ENCODE measurements at regions not wholly inside any gene's neighbourhood (a gene's known extent, or its start where the extent isn't known, plus 50 kb on each side); places are given as distances from the start of the nearest gene placed in this dataset.

DNA sequence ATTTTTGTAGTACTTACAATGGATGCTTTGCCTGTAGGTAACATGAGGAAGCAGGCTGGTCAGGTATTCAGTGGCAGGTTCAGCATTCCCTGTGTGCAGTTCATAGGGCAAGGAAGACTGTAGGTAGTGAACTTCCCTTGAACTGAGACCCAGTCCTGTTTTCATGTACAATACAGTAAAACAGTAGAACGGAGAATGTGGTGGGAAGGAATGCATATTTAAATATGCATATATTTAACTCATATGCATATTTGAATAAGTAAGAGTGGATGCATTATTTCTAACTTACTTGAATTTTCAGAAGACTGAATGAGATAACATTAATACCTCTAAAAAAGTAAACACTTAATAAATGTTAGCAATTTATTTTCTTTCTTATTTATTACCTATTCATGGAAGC lies 147.6 kb upstream of the FLRT2 start:
- no peak for DNase-seq

DNA sequence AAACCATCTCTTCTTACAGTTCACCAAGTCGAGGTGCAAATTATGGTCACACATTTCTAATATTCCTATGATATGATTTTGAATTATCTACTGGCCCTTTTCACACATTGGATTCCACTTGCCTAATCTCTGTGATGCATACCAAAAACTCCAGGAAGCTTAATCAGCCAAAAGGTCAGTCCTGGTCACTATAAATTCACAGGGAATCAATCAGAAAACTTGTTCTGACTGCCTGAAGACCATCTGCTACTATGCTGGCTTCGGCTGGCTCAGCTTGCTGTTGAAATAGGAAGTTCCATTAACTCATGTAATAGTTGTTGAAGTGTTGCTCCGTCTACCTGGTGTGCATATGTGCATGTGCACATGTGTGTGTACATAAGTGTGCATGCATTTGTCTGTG lies 142.8 kb upstream of the FLRT2 start:
- no peak for DNase-seq

DNA sequence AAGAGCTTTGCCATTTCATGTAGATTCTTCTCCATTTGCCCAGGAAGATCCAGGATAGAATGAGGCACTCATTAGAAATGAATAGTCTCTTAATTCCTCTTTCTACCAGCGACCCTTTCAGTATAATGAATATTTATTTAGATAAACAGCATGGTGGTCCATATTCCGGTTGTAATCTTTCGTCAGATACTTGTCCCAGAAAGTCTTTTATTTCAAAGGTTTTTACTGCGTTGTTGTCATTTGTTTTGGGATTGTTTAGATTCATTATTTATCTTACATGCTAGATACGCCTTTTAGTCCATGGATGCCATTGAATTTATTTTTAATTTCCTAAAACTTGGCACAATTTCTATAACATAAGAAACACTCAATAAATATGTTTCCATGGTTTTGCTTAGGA lies 139.7 kb upstream of the FLRT2 start:
- DNase-seq = no peak

DNA sequence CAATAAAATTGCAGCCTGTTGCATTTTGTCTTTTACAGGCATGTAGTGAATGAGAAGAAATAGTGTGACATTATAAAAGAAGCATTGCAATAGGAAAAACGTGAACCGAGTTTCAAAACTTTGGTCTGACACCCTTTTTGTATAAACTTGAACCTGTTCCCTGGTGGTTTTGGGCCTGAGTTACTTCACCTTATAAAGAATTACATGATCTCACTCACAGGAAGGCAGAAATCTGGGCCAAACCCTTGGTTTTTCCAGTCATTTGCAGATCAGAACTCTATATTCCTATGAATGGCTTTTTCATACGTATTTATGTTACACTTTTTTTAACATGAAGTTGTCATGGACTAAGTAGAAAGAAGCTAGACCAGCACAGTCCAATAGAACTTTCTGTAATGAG lies 138.5 kb upstream of the FLRT2 start:
- DNase-seq = no peak

DNA sequence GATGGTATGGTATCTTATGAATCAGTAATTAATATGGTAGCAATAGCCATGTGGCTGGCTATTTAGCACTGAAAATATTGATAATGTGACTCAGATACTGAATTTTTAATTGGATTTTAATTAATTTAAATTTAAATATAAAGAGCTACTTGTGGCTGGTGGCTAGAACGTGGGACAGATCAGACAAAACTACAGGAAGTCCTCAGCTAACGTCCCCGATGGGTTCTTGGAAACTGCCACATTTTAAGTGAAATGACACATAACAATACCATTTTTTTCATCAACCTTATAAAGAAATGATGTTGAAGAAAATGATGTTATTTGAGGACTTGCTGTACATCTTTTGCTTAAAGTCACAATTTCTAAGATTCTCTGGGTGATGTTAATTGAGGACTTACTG lies 138.1 kb upstream of the FLRT2 start:
- no peak for DNase-seq

DNA sequence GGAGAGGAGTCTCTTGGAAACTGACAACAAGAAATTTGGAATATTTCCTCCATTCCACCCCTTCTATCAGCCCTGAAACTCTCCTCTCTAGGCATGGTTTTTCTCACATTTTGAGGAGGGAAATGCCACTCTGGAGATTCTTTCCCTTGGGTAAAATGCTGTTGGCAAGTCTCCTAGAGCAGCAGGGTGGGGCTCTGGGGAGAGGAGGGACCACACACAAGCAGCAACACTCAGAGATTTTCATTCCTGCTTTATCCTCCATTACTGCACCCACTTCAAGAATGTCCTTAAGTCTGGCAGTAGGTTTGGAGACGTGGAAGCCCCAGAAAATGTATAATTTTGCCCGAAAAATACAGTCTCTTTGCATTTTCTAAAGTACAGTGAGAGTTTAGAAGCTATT lies 130.8 kb upstream of the FLRT2 start:
- no peak for DNase-seq

DNA sequence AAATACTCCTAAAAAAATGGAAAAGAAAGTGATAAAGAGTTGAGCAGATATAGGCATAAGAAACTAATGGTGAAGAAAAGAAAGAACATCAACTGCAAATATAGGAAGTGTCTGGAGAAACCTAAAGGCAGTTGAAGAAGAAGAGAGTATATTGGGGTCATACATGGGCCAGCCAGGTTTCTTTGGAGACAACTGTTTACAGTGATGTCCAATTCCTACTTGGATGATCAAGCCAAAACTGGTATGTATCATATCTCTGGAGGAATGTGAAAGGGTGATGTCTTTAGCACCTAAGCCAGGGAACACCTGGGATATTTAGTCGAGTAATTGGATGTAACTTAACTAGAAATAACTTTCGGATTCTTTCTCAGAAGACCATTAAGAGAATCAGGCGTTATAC lies 129.3 kb upstream of the FLRT2 start:
- no peak for DNase-seq

DNA sequence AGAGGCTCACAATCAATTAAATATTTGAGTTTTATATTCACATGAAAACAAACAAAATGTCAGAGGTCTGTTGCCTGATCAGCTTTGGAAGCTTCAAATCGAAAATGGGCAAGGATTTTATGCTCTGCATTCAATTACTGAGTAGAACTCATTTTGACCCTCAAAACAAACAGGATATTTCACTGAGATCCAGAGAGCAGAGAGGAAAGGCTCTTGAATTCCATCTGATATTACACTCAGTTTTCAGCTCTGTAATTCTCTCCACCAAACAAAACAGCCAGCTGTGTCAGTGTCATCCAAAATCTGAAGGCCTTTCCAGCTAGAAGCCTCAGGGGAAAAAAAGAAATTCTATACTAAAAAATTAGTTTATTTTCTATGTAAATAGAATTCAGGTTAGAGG lies 128.6 kb upstream of the FLRT2 start:
- DNase-seq = no peak

DNA sequence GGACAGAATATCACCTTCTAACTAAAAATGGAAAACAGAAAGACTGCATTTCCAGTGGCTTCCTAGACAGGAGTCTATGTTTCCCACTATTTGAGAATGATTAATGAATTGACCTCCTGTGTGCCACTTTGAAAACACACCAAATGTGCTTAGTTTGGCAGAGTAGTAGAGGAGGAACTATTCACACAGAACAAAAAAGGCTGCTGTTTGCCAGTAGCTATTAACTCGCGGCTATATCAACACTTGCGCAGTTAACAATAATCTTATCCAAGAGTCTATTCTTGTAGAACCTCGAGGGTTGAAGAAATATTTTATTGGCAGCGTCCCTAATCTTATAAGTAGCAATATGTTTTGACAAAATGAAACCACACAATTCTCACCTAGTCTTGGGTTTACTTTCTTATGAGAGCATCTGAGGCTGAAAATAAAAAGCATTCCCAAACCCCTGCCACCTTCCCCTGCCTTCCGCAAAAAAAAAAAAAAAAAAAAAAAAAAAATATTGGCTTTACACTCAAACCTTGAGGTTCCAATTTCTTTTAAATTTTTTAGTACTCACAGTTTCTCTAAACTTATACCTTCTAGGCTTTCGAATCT lies 127.3 kb upstream of the FLRT2 start:
- DNase-seq = no peak

DNA sequence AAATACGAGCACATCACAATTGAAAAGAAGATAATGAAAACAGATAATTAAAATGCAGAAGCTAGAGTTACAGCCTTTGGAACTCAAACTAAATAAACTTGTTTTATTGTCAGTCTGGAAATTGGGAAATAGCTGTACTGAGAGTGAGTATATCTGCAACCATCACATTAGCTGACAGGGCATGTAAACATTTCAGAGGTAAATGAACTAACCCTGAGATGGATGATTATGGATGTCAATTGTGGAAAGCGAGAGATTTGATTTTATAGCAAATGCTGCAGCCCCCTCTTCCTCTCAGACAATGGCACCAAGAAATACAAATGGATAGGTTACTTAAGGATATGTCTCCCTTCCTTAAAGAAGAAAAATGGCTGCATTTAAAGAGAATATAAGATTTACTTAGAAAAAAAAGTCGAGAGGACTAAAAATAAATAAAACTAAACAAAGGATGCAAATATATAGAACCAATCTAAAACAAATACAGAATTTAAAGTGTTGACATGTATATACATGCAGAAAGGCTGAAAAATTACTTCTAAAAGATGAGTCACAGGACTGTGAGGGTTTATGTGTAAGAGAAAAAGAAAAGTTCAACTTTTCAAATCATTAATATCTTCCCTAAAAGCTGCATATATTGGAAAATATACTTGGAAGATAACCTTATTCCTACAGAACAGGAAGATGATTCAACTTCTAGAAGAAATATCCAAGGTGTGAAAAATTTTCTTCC lies 120.3 kb upstream of the FLRT2 start:
- DNase-seq = no peak

DNA sequence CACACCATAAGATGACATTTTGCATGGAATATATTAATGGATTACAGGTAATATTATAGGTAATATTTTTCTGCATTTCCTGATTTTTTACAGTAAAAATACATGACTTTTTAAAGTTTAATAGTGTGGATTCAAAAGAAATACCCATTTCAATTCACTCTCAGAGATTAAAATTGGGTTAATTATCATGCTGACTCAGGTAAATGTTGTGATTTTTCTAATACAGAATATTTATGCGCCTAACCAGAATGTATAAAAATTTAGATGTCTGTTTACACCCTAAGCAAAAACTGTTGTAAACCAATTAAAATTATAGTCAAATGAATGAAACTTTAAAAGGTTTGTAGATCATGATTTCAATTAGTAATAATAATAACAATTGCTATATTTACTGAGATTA lies 117.2 kb upstream of the FLRT2 start:
- no peak for DNase-seq

DNA sequence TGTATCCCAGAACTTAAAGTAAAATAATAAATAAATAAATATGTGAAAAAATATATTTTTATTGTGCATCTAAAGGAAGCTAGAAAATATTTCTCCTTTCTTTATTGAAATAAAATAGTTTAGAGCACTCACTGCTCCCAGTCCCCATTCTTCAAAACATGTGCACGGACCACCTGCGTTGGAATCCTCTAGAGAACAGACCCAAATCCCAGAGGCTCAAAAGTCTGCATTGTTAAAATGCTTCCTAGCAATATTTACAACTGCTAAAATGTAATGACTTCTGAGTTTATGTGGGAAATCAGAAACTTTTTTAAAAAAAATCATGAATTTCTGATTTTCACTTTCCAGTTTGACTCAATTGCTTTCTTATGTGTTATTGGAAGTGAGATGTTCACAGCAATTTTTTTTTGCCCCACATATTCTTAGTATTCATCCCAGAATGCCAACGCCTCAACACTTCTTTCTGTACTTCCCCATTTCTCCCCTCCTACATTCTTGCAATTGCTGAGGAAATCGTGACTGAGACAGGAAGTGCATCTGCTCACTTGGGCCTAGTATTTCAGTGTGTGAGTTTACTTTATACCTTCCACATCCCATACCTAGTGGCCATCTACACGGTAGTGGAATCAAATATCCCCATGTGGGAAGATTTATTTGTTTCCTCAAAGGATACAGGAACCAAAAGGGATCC lies 116.0 kb upstream of the FLRT2 start:
- peak; percentile 52 to 87 (median 73) for DNase-seq

DNA sequence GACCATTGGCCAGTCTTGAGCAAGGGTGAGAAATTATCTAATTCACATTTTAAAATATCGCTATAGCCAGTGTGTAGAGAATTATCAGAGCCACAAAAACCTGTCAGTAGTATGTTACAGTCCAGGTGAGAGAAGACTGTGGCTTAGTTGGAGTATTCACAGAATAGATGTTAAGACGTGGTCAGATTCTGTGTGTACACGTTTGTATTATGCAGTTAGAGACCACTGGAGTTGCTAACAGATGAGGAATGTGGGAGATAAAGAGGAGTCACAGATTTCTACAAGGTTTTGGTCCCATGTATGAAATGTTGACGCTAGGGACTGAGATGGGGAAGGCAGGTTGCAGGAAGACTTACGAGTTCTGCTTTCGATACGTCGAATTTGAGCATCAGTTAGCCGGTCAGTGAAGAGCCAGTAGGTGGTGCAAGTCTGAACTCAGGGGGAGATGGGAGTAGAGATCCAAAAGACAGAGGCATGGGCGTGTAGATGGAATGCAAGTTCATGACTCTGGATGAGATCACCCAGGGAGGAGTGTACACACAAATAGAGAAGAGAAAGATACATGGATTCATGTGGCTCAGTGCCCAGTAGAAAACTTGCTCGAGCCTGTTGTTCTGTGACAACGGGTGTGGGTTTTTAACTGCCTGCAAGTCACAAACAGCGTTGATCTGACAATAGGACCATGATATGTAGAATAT lies 114.8 kb upstream of the FLRT2 start:
- peak; percentile 9 to 59 (median 30) for DNase-seq

DNA sequence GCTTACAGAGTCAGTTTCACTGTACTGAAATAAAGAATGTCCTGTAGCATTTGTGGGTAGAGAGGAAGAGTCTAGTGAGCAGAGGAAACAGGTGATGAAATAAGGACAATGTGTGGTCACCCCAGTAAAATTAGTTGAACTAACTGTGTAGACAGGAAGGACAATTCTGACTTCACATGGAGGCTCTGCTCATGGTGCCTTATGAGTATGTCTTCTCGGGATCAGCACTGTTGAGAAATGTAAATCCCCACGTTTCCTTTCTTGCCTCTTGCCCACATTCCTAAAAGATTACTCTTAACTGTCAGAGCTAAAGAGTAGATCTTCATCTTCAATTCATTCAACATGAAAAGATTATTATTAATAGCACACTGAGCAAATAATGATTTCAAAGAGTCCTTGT lies 113.2 kb upstream of the FLRT2 start:
- DNase-seq = peak; percentile 47 to 83 (median 68)

DNA sequence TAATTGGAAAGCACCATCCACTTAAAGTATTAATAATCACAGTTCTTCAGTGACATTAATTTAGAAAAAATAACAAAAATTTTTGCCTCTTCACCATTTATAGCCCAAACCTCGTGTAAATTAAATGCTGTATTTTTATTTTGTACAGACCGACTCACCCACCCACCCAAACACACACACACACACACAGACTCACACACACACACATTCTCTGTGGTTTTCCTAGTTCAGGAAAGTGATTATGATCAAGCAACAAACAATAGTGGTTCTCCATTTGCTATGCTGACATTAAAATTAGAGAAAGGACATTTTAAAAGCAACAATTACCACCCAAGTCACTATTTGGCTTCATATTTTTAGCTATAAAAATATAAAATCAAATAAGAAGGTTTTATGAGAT lies 112.5 kb upstream of the FLRT2 start:
- DNase-seq = no peak

DNA sequence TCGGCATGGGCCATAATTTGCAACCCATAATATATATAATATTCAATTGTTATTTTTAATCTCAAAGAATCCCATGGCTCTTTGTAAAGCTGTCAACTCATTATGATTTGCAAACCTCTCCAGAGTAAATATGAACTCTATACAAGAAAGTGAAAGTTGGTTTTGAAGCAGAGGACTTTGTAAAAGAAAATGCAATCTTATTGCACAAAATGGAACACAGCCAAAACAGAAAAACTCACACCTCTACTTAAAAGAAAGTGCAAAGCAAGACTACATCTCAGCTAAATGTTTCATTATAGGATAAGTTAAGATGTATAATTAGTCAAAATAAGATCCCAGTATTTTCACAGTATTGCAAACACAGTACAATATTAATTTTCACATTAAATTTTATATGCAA lies 111.2 kb upstream of the FLRT2 start:
- no peak for DNase-seq

DNA sequence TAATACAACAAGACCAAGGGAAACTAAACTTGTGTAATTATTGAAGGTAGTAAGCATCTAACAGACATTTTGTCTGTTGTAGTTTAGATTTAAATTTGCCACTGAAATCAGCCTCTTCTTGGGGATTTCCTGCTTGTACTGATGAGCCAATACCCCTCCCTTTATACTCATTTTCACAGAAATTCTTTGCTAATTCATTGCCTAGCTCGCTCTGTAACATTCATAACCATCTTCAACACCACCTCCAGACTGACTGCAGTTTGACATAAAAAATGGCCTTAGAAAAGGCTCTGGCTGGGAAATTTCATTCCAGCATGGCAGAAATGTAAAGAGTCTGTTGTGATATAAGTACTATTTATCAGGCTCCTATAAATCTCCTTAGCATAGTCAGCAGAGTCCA lies 109.7 kb upstream of the FLRT2 start:
- DNase-seq = no peak

DNA sequence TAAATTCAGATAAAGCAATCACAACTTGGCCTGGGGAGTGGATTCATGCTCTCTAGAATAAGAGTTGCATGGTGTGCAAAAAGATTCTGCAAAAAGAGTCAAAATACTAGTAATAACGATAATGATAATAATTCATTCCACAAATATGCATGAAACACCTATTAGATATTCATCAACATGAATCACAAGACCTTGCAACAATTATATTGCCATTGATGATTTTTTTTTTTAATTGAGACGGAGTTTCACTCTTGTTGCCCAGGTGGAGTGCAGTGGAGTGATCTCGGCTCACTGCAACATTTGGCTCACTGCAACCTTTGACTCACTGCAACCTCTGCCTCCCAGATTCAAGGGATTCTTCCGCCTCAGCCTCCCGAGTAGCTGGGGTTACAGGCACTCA lies 109.2 kb upstream of the FLRT2 start:
- DNase-seq = no peak

DNA sequence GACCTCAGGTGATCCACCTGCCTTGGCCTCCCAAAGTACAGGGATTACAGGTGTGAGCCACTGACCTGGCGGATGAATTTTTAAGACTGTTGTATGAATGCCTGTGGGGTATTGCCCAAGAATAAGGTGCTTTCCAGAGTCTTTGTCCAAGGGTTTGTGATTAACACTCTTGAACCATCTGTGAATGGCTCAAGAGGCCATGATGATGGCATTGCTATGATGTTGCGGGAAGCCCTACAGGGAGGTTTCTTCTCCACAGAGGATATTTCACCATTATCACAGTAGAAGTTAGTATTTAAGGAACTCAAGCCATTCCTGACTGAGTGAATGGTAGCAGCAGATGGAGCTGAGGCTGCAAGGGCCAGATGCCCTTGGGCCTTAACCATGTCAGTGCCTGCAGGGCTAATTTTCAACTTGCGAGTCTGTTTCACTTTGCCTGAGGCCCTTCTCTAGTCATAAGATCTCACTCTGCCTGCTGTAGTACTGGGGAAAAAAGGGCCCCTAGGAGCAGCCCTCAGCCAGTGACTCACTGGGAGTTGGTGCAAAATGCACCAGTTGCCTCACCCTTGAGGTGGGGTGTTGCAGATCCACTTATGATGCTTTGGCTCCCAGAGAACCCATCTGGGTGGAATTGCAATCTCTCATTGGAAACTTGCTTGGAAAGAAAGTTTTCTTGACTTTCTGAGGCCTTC lies 108.6 kb upstream of the FLRT2 start:
- peak in 2 of 4 experiments; percentile 29 to 42 for DNase-seq

DNA sequence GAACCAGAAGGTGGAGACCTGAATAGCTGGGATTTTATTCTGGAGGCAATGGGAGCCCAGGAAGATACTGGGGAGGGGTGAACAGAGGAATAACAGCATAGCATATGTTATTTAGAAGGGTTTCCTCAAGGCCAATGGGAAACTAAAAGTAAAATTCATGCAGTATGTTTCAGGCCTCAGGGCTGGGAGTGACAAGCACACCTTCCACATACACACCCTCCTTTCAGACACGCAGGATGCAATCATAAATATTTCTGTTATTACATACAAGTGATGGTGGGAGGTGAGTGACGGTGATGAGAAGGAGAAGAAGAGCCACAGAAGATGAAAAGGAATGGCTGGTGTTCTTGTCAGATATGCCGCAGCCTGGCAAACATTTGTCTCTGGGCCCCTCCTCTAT lies 106.1 kb upstream of the FLRT2 start:
- DNase-seq = no peak

DNA sequence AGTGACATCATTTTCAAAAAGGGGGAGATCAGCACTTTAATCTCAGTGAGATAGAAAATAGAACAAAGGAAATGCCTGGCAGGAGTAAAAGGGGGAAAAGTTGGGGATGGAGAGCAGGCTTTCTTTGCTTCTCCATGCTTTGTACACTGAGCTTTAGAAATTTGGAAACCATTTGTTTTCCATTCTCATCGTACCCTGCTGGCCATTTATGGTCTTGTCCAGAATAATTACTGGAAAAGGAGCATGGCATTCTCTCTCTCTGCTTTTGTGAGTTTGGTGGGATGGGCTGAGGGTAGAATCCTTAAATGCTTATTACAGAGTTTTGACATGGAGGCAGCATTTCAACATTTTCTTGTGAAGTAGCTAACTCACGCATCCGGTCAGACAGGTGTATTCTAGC lies 104.4 kb upstream of the FLRT2 start:
- no peak for DNase-seq

DNA sequence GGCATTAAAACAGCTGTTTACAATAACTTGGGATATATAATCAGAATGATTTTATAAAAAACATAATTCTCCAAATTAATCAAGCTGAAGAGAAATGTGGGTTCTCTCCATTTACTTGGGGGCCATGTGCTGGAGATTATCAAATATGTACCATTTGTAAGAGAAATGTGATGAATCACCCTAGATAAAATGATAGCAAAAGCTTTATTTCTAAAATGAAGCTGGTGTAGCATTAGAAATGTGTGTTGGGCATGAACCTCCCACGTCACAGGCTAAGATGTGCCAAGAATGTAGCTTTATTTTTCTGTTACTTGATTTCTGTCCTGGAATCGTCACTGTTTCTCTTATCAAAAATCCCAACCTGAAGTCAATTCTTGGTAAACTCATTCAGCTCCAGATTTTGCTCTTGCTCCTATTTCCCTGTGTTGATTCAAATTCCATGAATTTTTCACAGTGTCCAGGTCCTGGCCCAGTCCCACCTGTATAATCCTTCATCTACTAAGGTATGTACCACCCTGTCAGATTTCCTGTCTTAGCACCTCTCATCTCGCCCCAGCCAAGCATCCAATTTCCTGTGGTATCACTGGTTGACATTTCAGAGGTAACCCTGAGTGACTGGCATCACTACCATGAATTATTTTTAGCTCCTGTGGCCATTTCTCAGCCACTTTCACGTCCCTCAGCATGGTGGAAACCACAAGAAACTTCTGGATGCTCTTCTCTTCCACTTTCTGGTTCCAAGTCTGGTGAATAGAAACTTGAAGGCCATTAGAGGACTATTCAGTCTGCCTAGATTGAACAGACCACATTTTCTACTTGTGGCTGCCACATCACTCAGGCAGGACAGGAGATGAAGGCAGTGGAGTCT lies 103.6 kb upstream of the FLRT2 start:
- DNase-seq = no peak

Measured in suppressor macrophage (primary cell).